ENCODE measurements at regions not wholly inside any gene's neighbourhood (a gene's known extent, or its start where the extent isn't known, plus 50 kb on each side); places are given as distances from the start of the nearest gene placed in this dataset.
"Not testable (repeated sequence)": the region's sequence is repeated elsewhere in the genome, so short reads cannot be mapped to it uniquely, and the experiment has no call there.

DNA sequence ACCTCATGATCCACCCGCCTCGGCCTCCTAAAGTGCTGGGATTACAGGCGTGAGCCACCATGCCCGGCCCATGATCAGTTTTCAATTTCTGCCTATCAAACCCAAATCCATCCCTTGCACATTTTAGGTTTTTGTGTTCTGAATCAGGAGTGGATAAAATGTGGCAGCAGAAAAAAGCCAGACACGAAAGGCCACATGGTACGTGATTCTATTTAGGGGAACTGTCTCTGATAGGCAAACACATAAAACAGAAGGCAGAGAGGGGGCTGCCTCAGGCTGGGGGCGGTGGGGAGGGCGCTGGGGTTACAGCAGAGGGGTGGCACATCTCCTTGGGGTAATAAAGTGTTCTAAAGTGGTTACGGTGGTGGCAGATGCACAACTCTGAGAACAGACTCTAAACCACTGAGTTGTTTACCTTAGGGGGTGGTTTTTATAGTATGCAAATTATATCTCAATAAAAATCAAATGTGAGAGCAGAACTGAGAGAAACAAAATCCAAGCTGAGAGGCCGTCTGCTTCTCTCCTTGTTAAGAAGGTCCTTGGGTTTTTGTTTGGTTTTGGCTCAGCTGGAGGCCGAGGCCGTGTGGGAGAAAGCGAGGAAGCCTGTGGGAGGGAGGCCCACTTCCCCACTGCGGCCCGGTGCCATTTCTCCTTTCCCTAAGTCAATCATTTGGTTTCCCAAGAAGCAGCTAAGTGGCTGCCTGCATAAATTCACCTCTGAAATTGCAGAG is 78.0 kb downstream of the SOWAHC start:
- no peak for DNase-seq (ENCODE audit: low read depth)
- TF ChIP-seq, protein P1, sequence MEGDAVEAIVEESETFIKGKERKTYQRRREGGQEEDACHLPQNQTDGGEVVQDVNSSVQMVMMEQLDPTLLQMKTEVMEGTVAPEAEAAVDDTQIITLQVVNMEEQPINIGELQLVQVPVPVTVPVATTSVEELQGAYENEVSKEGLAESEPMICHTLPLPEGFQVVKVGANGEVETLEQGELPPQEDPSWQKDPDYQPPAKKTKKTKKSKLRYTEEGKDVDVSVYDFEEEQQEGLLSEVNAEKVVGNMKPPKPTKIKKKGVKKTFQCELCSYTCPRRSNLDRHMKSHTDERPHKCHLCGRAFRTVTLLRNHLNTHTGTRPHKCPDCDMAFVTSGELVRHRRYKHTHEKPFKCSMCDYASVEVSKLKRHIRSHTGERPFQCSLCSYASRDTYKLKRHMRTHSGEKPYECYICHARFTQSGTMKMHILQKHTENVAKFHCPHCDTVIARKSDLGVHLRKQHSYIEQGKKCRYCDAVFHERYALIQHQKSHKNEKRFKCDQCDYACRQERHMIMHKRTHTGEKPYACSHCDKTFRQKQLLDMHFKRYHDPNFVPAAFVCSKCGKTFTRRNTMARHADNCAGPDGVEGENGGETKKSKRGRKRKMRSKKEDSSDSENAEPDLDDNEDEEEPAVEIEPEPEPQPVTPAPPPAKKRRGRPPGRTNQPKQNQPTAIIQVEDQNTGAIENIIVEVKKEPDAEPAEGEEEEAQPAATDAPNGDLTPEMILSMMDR (IDR thresholded peaks at IDR 0.05; ENCODE audit: low read depth, low read length, missing control alignments), result no peak
- H3K4me3 ChIP-seq (ENCODE audit: low read depth, low read length), result no peak overlapping the region

DNA sequence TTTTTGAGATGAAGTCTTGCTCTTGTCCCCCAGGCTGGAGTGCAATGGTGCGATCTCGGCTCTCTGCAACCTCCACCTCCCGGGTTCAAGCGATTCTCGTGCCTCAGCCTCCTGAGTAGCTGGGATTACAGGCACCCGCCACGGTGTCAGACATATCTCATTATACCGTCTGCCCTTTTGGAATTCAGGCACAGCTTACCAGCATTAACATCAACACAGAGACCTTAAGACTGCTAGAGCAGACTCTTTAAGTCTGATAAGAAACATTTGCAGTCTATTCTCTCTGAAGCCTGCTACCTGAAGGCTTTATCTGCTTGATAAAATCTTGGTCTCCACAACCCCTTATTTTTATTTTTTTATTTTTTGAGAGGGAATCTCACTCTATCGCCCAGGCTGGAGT is 78.7 kb downstream of the SOWAHC start:
- not testable (repeated sequence) for DNase-seq (ENCODE audit: low read depth); H3K4me3 ChIP-seq (ENCODE audit: low read depth, low read length)

GRCh38 chr2:109693292-109693691 is 79.1 kb downstream of the SOWAHC start:
- DNase-seq (ENCODE audit: low read depth); H3K4me3 ChIP-seq (ENCODE audit: low read depth, low read length): not testable (repeated sequence)

- DNase-seq (ENCODE audit: low read depth), result no peak
- TF ChIP-seq, protein P1 (IDR thresholded peaks at IDR 0.05; ENCODE audit: low read depth, low read length, missing control alignments), result no peak
- no peak overlapping the region for H3K4me3 ChIP-seq (ENCODE audit: low read depth, low read length)
Observed at GRCh38 chr2:109694190-109694589, 80.0 kb downstream of the SOWAHC start.

GRCh38 chr2:109695290-109695689 is 81.1 kb downstream of the SOWAHC start:
- TF ChIP-seq, protein P1 (IDR thresholded peaks at IDR 0.05; ENCODE audit: low read depth, low read length, missing control alignments), result no peak
- H3K4me3 ChIP-seq (ENCODE audit: low read depth, low read length), result no peak overlapping the region
- no peak for DNase-seq (ENCODE audit: low read depth)

- H3K4me3 ChIP-seq (ENCODE audit: low read depth, low read length), result no peak overlapping the region
- TF ChIP-seq, protein P1 (IDR thresholded peaks at IDR 0.05; ENCODE audit: low read depth, low read length, missing control alignments), result no peak
- DNase-seq (ENCODE audit: low read depth), result no peak
Observed at GRCh38 chr2:109699646-109700045, 85.5 kb downstream of the SOWAHC start.

- no peak for DNase-seq (ENCODE audit: low read depth)
- no peak overlapping the region for H3K4me3 ChIP-seq (ENCODE audit: low read depth, low read length)
- TF ChIP-seq, protein P1 (IDR thresholded peaks at IDR 0.05; ENCODE audit: low read depth, low read length, missing control alignments), result no peak
Observed at GRCh38 chr2:109700680-109701274, 86.6 kb downstream of the SOWAHC start.

- H3K4me3 ChIP-seq (ENCODE audit: low read depth, low read length), result no peak overlapping the region
- TF ChIP-seq, protein P1 (IDR thresholded peaks at IDR 0.05; ENCODE audit: low read depth, low read length, missing control alignments), result no peak
- DNase-seq (ENCODE audit: low read depth), result no peak
Observed at GRCh38 chr2:109701362-109701761, 87.2 kb downstream of the SOWAHC start.

Data from GM12864 (cell line).